UCSD-AML1 (cell line): ENCODE measurements at regions not wholly inside any gene's neighbourhood (a gene's known extent, or its start where the extent isn't known, plus 50 kb on each side); places are given as distances from the start of the nearest gene placed in this dataset.

Source experiments
- DNase-seq: peaks from one replicate; lab custom pipeline; 2025; ENCODE audit not compliant: unreplicated experiment; lab: John Stamatoyannopoulos, UW

DNA sequence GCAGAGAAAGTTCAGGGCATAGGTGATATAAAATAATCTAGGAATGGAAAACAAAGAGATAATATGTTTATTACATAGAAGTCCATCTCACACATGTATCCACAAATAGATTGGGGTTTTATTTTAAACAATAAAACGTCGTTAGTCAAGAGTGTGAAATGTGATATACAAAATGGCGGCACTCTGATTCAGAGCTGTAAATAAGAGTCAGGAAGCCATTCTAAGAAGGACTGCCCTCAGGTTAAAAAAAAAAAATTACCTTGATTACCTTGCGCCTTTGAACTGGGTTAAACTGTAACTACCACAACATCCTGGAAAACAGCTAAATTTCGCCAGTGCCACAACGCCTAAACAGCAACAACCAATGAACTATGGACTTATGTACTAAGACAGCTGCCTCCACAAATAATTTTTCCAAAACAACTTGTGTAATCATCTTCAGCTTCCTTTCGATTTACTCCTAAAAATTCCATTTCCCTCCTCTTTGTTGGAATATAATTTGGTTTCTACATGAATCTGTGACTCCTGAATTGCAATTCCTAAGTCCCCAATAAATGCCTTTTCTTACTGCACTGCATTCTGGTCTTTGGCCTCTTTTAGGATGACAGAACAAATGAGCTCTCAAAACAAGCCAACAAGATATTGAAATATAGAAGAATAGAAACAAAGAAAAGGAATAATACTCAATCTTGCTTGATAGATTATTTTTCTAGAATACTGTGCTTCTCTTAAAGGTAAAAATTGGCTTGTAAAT lies 1019.5 kb upstream of the MAP3K7 start:
- DNase-seq, result no peak

DNA sequence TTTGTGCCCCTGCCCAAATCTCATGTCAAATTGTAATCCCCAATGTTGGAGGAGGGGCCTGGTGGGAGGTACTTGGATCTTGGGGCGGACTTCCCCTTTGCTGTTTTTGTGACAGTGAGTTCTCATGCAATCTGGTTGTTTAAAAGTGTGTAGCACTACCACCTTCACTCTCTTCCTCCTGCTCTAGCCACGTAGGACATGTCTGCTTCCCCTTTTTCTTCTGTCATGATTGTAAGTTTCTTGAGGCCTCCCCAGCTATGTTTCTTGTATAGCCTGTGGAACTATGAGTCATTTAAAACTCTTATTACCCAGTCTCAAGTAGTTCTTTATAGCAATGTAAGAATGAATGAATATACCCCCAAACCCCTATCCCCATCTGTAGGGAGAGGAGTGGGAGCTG lies 1013.7 kb upstream of the MAP3K7 start:
- DNase-seq, result no peak

DNA sequence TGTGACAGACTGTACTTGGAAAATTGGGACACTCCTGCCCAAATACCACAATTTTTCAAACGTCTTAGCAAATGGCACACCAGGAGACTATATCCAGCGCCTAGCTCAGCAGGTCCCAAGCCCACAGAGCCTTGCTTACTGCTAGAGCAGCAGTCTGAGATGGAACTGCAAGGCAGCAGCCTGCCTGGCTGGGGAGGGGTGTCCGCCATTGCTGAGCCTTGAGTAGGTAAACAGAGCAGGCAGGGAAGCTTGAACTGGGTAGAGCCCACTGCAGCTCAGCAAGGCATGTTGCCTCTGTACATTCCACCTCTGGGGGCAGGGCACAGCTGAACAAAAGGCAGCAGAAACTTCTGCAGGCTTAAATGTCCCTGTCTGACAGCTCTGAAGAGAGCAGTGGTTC lies 1003.3 kb upstream of the MAP3K7 start:
- no peak for DNase-seq

DNA sequence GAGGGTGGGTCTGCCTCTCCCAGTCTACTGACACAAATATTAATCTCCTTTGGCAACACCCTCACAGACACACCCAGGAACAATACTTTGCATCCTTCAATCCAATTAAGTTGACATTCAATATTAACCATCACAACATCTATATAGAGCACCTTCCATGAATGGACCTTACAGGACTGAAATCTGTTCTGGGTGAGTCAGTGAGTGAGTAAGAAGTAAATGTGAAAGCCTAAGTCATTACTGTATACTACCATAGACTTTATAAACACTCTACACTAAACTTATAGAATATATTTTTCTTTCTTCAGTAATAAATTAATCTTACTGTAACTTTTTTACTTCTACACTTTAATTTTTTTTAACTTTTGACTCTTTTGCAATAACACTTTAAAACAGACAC lies 993.8 kb upstream of the MAP3K7 start:
- no peak for DNase-seq

DNA sequence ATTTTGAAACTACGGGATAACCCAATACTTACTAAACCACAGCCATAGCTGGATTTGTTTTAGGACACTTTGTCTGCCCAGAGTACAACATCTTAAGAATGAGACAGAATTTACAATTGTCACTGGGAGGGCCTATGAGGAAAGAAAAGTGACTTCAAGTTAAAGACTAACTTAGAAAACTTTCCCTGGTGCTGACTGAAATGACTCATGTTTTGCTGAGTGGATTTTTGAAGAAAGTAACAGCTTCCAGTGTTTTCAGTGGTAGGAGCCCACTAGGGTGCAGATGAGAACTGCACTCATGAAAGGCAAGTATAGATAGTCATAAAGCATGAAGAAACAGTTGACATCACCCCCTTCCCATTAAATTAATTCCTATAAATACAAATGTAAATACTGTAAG lies 988.2 kb upstream of the MAP3K7 start:
- no peak for DNase-seq

DNA sequence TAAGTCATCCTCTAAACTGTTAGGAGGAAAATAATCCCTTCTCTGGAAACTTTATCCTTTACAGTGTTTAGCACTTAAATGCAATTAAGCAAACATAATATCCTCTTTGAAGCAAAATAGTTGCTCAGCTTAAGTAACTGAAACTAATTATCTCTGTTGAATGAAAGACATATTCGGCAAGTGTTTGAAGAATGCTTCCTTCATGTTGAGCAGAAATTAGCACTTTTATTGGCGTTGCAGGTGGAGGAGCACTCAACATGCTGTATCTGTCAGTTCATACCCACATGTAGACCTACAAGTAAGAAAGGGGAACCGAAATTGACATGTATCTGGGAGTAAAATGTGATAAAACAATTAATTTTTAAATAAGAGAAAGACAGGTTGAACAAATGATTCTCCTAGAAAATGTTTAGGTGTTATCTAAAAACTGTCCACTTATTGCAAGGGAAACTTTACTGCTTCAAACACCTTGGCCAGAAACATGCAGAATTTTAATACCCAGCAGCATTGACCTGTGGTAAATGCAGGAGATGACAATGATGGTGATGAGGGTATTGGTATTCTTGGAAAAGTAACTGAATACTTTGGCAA lies 987.0 kb upstream of the MAP3K7 start:
- DNase-seq, result no peak

DNA sequence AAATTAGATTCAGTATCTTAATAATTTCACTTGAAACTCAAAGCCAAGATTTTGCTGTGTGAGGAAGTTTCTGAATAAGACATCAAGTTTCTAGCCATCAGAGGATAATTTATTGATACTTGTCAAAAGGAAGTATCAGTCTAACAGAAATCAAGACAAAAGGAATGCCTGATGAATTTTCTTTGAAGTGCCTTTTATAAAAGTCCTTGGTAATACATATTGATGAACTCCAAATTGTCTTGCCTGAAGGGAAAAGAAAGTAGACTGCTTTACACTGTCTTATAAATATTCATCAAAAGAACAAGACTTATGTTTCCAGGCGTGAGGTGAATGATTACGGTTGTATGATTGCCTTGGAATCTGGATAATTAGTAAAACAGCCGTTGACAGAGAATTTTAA lies 986.0 kb upstream of the MAP3K7 start:
- no peak for DNase-seq

DNA sequence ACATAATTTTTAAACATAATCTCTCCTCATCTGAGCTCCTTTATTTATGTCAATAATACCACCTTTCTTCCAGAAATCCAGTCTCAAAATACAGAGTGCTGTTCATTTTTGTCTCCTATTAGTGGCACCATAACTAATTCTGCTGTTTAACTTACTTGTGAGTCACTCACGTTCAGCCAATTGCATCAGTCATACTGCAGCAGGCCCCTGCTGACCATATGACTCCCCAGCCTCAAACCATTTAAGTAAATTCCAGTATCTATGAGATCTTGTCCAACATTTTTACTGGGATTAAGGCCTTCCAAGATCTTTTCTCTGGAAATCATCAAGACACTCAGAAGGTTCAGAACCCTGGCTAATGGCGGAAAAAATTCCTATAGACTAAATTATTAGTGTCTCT lies 982.2 kb upstream of the MAP3K7 start:
- DNase-seq, result no peak

DNA sequence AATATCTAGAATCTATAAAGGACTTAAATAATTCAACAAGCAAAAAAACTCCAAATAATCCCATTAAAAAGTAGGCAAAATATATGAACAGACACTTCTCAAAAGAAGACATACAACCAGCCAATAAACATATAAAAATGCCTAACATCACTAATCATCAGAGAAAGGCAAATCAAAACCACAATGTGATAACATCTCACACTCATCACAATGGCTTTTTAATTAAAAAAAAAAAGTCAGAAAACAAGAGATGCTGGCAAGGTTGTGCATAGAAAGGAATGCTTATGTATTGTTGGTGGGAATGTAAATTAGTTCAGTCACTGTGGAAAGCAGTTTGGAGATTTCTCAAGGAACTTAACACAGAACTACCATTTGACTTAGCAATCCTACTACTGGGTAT lies 979.6 kb upstream of the MAP3K7 start:
- DNase-seq, result no peak

DNA sequence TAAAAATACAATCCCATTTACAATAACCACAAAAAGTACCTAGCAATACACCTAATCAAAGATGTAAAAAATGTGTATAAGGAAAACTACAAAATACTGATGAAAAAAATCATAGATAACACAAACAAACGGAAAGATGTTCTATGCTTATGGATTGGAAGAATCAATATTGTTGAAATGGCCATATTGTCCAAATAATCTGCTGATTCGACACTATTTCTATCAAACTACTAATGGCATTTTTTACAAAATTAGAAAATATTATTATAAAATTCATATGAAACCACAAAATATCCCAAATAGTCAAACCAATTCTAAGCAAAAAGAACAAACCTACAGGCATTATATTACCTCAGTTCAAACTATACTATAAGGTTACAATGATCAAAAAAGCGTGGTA lies 978.3 kb upstream of the MAP3K7 start:
- no peak for DNase-seq

DNA sequence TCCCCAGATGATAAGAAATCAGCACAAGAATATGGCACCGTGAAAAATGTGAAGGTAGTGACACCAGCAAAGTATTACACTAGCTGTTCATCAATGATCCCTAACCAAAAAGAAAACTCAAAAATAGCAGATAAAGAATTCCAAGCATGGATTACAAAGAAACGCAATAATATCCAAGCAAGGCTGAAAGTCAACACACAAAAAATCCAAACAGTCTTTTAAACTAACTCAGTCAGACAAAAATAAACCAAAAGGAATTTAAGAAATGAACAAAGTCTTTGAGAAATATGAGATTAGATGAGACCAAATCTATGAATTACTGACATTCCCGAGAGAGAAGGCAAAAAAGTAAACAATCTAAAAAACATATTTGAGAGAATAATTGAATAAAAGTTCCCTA lies 976.1 kb upstream of the MAP3K7 start:
- DNase-seq, result no peak

DNA sequence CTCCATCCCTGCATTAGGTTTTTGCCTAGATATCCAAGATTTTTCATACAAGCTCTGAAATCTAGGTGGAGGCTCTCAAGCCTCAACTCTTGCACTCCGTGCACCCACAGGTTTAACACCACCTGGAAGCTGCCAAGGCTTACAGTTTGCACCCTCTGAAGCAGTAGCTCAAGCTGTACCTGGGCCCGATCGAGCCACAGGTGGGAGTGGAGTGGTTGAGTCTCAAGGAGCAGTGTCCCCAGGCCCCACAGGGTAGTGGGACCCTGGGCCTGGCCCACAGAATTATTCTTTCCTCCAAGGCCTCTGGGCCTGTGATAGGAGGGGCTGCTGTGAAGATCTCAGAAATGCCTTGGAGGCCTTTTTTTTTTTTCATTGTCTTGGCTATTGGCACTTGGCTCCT lies 973.5 kb upstream of the MAP3K7 start:
- no peak for DNase-seq

DNA sequence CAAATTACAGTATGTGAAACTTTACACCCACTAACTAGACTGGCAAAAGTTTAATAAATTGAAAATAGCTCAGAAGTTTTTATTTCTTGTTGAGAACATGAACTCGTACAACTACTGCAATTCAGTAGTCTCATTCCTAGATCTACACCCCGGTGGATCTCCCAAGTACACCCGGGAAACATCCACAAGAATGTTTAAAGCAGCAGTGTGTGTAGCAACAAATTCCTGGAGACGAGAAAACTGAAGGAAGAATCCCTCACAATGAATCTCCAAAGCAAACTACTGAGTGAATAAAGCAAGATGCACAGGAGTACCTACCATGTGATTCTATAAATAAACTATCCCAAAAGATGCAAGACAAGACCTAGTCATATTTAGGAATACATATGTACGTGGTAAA lies 954.0 kb upstream of the MAP3K7 start:
- no peak for DNase-seq

DNA sequence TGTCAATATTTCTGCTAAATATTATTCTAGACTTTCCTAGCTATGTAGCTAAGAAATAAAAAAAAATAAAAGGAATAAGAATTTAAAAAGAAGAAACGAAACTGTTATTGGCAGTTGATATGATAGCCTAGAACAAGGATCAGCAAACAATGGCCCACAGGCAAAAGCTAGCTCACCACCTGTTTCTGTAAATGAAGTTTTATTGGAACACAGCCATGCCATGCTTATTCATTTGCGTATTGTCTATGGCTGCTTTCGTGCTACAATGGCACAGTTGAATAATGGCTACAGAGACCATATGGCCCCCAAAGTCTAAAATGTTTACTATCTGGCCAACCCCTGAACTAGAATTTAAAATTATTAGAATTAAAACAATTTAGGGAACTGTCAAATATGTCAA lies 952.6 kb upstream of the MAP3K7 start:
- no peak for DNase-seq

DNA sequence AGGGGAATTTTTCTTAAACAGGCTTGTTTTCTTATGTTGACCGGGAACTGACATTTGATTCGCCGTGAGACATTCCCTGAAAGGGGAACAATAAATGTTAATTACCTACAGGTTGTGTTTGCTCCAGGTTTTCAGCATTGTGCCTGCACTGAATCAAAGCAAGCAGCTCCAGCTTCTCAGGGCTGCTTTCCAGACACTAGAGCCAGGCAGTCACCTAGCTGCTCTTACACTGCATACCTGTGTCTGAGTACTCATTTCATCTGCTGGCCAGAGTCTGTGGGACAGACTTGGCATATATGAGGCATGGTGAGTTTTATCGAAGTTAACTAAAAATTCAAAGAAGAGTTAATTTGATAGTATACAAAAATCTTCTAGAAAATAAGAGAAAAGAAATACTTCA lies 951.8 kb upstream of the MAP3K7 start:
- no peak for DNase-seq

DNA sequence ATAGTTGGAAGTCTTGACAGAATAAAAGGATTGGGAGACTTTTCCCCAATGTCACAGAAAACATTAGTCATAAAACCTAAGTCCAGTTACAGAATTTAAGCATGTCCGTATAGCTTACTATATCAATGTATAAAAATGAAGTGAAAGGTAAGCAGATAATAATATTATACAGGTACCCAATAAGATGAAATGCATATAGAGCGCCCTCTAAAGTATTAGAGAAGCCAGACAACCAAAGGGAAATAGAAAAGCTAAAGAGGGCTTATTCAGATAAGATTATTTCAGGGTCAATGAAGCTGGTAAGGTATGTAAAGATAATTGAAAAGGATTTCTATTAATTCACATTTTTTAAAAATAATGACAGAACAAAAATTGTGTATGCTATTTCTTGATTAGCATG lies 947.7 kb upstream of the MAP3K7 start:
- DNase-seq, result no peak

DNA sequence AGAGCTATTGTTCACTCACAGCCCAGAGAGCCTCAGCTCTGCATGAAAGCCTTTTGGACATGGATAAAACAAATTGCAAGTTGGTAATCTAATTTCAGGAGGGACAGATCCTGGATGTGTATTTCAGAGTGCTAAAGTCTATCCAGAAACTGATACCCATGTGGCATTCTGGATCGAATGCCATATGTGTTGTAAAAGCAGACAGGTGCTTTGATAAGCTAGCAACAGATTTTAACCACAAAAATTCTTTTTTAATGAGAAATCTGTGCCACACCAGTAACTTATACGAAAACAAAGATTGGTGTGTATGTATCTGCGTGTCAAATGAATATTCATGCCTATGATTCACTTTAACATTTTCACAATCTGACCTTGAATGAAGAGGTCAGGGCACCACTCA lies 936.6 kb upstream of the MAP3K7 start:
- DNase-seq, result no peak

DNA sequence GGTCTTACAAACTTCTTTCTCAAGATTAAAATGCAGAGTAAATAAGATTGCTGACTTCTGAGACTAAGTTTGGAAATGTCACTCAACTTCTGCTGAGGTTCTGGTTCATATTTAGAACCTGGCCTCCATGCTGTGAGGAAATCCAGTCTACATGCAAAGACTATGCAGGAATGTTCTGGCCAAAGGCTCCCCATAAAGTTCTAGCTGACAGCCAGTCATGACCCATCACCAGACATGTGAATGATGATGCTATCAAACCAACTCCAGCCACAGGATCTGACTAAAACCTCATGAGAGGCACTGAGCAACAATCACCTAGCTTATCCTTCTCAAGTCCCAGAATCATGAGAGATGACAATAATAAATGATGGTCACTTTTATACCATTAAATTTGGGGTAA lies 935.1 kb upstream of the MAP3K7 start:
- DNase-seq, result no peak

DNA sequence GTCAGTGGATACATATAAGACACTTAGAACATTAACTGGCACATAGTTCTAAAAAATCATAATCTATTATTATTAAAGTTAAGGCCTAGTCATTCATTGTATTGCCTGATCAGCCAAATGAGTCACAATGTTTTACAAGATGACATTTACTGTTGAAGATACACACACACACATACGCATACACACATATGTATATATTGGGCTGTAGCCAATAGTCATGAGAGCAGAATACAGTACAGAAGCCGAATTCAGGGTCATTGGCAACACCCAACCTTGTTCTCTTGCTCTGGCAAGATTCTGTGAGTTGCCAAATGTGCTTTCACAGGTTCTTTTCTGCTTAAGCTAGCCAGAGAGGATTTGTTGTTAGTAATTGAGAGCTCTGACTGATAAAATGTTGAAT lies 922.8 kb upstream of the MAP3K7 start:
- DNase-seq, result no peak

DNA sequence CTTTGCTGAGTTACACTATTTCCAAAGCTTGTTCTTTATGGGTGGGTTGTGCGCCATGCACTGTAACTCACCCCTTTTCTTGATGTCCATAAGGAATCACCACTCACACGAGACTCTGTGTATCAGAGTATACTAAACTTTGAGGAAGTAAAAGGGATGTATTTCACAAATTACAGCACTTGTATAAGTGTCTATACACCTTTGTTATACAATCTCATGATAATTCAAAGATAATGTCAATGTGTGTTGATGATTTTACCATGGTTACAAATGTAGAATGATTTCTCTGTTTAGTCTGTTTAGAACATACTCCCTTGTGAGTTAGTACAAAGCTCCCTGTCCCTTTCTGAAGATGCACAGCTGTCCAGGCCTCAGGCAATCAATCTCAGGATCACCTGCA lies 922.2 kb upstream of the MAP3K7 start:
- no peak for DNase-seq

DNA sequence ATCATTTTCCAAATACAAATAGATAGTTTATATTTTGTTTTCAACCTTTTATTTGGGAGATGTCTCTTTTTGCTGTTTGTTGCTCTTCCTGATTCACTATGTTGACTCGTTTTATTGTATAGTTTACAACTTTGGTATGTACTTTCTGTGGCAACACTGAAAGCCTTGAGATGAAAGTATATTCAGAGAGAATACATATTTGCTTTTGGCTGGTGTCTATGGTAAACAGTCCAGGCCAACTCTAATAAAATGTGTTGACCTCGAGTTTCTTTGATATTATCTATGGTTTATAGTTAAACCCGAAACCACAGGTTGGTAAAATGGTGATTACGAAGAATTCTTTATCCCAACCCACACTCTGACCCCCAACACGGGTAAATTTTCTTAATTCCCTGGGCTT lies 919.6 kb upstream of the MAP3K7 start:
- DNase-seq, result no peak

DNA sequence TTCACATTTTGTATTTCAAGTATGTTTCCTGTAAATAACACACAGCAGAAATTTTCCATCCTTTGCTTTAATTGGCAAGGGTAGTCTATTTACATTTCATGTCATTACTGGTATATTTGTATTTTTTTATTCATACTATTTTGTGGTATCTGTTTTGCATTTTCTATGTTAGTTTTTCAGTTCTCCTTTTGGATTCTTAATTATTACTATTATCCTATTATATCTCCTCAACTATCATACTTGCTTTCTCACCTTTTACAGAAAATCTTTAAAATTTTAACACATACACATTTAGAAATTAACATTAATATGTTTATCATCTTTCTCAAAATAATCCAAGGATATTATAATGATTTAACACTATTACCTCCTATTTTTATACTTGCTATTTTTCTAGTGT lies 918.3 kb upstream of the MAP3K7 start:
- DNase-seq, result no peak

DNA sequence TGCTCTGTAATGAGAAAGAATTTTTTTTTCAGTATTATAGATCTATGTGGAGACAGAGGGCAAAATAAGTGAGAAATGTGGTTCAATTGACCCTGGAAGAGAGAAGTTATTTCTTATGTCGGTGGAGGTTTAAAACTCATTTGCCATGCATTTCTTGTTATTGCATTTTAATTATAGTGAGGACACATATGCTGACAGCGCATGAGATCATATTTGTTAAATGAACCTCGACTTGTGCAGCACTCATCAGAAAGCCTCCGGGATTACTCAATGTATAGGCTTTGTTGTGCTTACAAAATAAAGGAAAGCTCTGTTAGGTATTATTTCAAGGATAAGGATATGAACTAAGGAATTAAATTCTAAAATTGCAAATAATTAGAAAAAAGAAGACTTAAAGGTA lies 915.1 kb upstream of the MAP3K7 start:
- no peak for DNase-seq
